ENCODE measurements at regions not wholly inside any gene's neighbourhood (a gene's known extent, or its start where the extent isn't known, plus 50 kb on each side); places are given as distances from the start of the nearest gene placed in this dataset.

DNA sequence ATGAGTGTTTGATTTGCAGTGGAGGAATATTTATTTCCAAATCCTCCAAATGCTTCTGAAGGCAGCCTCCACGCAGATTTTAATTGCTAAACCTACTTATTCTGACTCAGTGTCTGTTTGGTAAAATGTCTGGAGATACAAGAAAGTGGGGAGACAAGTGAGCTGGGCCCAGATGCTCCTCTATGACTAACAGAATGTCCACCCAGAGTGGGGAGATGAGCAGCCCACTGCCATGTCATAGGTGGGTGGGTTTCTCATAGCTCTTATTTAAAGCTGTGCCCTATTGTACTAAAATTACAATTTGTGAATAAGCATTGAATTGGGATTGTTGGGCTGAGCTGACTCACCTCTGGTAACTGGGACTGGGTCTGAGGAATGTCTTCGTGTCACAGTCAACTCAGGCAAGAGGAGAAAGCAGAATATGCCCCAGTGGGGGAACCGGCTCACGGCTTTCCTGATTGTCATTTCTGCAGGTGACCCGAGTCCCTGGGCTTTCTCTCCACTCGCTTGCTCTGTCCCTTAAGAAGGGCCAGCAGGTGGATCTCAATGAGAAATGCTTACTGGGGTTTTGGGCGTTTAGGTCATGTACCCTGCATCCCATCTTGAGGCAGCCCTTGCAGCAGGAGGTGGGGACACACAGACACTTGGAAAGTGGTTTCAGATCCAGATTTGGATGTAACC is 116.3 kb upstream of the SPRED2 start:
- TF ChIP-seq, protein P1, sequence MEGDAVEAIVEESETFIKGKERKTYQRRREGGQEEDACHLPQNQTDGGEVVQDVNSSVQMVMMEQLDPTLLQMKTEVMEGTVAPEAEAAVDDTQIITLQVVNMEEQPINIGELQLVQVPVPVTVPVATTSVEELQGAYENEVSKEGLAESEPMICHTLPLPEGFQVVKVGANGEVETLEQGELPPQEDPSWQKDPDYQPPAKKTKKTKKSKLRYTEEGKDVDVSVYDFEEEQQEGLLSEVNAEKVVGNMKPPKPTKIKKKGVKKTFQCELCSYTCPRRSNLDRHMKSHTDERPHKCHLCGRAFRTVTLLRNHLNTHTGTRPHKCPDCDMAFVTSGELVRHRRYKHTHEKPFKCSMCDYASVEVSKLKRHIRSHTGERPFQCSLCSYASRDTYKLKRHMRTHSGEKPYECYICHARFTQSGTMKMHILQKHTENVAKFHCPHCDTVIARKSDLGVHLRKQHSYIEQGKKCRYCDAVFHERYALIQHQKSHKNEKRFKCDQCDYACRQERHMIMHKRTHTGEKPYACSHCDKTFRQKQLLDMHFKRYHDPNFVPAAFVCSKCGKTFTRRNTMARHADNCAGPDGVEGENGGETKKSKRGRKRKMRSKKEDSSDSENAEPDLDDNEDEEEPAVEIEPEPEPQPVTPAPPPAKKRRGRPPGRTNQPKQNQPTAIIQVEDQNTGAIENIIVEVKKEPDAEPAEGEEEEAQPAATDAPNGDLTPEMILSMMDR (IDR thresholded peaks at IDR 0.05), result no peak
- TF ChIP-seq POLR2A (IDR thresholded peaks at IDR 0.05), result no peak
